H9 (cell line): ENCODE measurements at regions not wholly inside any gene's neighbourhood (a gene's known extent, or its start where the extent isn't known, plus 50 kb on each side); places are given as distances from the start of the nearest gene placed in this dataset.

Source experiments
- DNase-seq: peaks from one replicate; pipeline ENCODE4 v3.0.0-alpha.2; 2017
- H2AFZ ChIP-seq: one replicate; pipeline ENCODE4 v1.6.1; 2013; ENCODE audit warnings: mild to moderate bottlenecking, low read length, control low read depth, moderate library complexity
- H2AK5ac ChIP-seq: 2 replicates; pipeline ENCODE4 v1.6.1; 2013; ENCODE audit warnings: low read length, control low read depth, mixed read lengths; ENCODE audit not compliant: insufficient read length
- H2BK120ac ChIP-seq: one replicate; pipeline ENCODE4 v1.6.1; 2013; ENCODE audit warnings: low read depth, mild to moderate bottlenecking, low read length, control low read depth, inconsistent platforms; ENCODE audit not compliant: poor library complexity, severe bottlenecking
- H2BK12ac ChIP-seq: 2 replicates; pipeline ENCODE4 v1.6.1; 2013; ENCODE audit warnings: low read length, control low read depth, mixed read lengths, low read depth; ENCODE audit not compliant: insufficient read length
- H2BK15ac ChIP-seq: 2 replicates; pipeline ENCODE4 v1.6.1; 2013; ENCODE audit warnings: low read depth, low read length, control low read depth
- H2BK20ac ChIP-seq: one replicate; pipeline ENCODE4 v1.6.1; 2013; ENCODE audit warnings: low read depth, mild to moderate bottlenecking, low read length, control low read depth, inconsistent platforms; ENCODE audit not compliant: poor library complexity, severe bottlenecking
- H2BK5ac ChIP-seq: 2 replicates; pipeline ENCODE4 v1.6.1; 2013; ENCODE audit warnings: low read length, control low read depth, mixed read lengths; ENCODE audit not compliant: insufficient read length
- H3K14ac ChIP-seq: 2 replicates; pipeline ENCODE4 v1.6.1; 2013; ENCODE audit warnings: low read length, control low read depth; ENCODE audit not compliant: insufficient read depth
- H3K18ac ChIP-seq: 2 replicates; pipeline ENCODE4 v1.6.1; 2013; ENCODE audit warnings: low read depth, mild to moderate bottlenecking, mixed read lengths, low read length, control low read depth; ENCODE audit not compliant: insufficient read length
- H3K23ac ChIP-seq: 2 replicates; pipeline ENCODE4 v1.6.1; 2013; ENCODE audit warnings: low read length, control low read depth, mixed read lengths, low read depth; ENCODE audit not compliant: insufficient read length
- H3K23me2 ChIP-seq: 2 replicates; pipeline ENCODE4 v1.6.1; 2013; ENCODE audit warnings: low read depth, mild to moderate bottlenecking, mixed read lengths, low read length, control low read depth; ENCODE audit not compliant: insufficient read length, poor library complexity, severe bottlenecking
- H3K27ac ChIP-seq: 2 replicates; pipeline ENCODE4 v1.5.1; 2013; ENCODE audit warnings: low read length, control low read depth, mixed read lengths, low read depth; ENCODE audit not compliant: insufficient read length
- H3K27me3 ChIP-seq: 2 replicates; pipeline ENCODE4 v1.6.1; 2013; ENCODE audit warnings: low read length, control low read depth, inconsistent platforms; ENCODE audit not compliant: insufficient read depth
- H3K4ac ChIP-seq: 2 replicates; pipeline ENCODE4 v1.6.1; 2013; ENCODE audit warnings: low read depth, mild to moderate bottlenecking, control low read depth, inconsistent platforms, low read length, moderate library complexity
- H3K4me1 ChIP-seq: 2 replicates; pipeline ENCODE4 v1.6.1; 2013; ENCODE audit warnings: low read length, control low read depth, inconsistent platforms; ENCODE audit not compliant: insufficient read depth
- H3K4me2 ChIP-seq: 2 replicates; pipeline ENCODE4 v1.6.1; 2013; ENCODE audit warnings: low read length, control low read depth, mixed read lengths; ENCODE audit not compliant: insufficient read length, insufficient read depth
- H3K56ac ChIP-seq: 2 replicates; pipeline ENCODE4 v1.6.1; 2013; ENCODE audit warnings: low read depth, mild to moderate bottlenecking, mixed read lengths, low read length, control low read depth; ENCODE audit not compliant: insufficient read length
- H3K79me1 ChIP-seq: 2 replicates; pipeline ENCODE4 v1.6.1; 2013; ENCODE audit warnings: low read depth, mild to moderate bottlenecking, moderate library complexity, low read length, control low read depth, inconsistent platforms; ENCODE audit not compliant: insufficient read depth, poor library complexity, severe bottlenecking
- H3K79me2 ChIP-seq: 2 replicates; pipeline ENCODE4 v1.6.1; 2013; ENCODE audit warnings: low read length, control low read depth, inconsistent platforms; ENCODE audit not compliant: insufficient read depth
- H3K9ac ChIP-seq: 2 replicates; pipeline ENCODE4 v1.6.1; 2013; ENCODE audit warnings: low read length, control low read depth, mixed read lengths; ENCODE audit not compliant: insufficient read length; ENCODE audit errors: extremely low read depth
- H3K9me3 ChIP-seq: one replicate; pipeline ENCODE4 v1.6.1; 2013; ENCODE audit warnings: low read depth, low read length, inconsistent platforms; ENCODE audit not compliant: control insufficient read depth
- H3T11ph ChIP-seq: one replicate; pipeline ENCODE4 v1.6.1; 2013; ENCODE audit warnings: mild to moderate bottlenecking, low read length, control low read depth, inconsistent platforms
- H4K20me1 ChIP-seq: one replicate; pipeline ENCODE4 v1.6.1; 2013; ENCODE audit not compliant: control insufficient read depth, insufficient read length, insufficient read depth
- H4K5ac ChIP-seq: 2 replicates; pipeline ENCODE4 v1.6.1; 2013; ENCODE audit warnings: low read depth, mild to moderate bottlenecking, mixed read lengths, low read length, control low read depth; ENCODE audit not compliant: insufficient read length
- H4K8ac ChIP-seq: replicated peaks from 2 replicates; pipeline ENCODE4 v1.6.1; 2013; ENCODE audit warnings: low read length, control low read depth, mixed read lengths, low read depth; ENCODE audit not compliant: insufficient read length
- H4K91ac ChIP-seq: 2 replicates; pipeline ENCODE4 v1.6.1; 2013; ENCODE audit warnings: low read depth, mild to moderate bottlenecking, moderate library complexity, mixed read lengths, low read length, control low read depth; ENCODE audit not compliant: insufficient read length
- H3K27ac Mint-ChIP-seq, 3 experiments: 2 replicates in 2 of 3; 3 replicates in 1 of 3; pipeline ENCODE4 v1.8.0; 2020 to 2021; ENCODE audit warnings: mixed read lengths in 3 of 3, mild to moderate bottlenecking in 1 of 3, moderate library complexity in 1 of 3
- H3K27me3 Mint-ChIP-seq: 2 replicates; pipeline ENCODE4 v1.8.0; 2021; ENCODE audit warnings: low read depth, mild to moderate bottlenecking, moderate library complexity, mixed read lengths
- H3K36me3 Mint-ChIP-seq, 3 experiments: 2 replicates in 2 of 3; 3 replicates in 1 of 3; pipeline ENCODE4 v1.8.0; 2020 to 2021; ENCODE audit warnings: low read depth in 3 of 3, mixed read lengths in 3 of 3; ENCODE audit not compliant: insufficient read depth in 1 of 3
- H3K4me1 Mint-ChIP-seq, 2 experiments: 2 replicates each; pipeline ENCODE4 v1.8.0; 2020; ENCODE audit warnings: mixed read lengths in 2 of 2
- H3K4me3 Mint-ChIP-seq, 2 experiments: 2 replicates in 1 of 2; 3 replicates in 1 of 2; pipeline ENCODE4 v1.8.0; 2020 to 2021; ENCODE audit warnings: mild to moderate bottlenecking in 2 of 2, mixed read lengths in 2 of 2, moderate library complexity in 1 of 2
- H3K9me3 Mint-ChIP-seq, 2 experiments: 2 replicates in 1 of 2; 3 replicates in 1 of 2; pipeline ENCODE4 v1.8.0; 2020; ENCODE audit warnings: mild to moderate bottlenecking in 2 of 2, mixed read lengths in 2 of 2, moderate library complexity in 1 of 2
- CTCF ChIP-seq: fragments of 200-600 bp; sonication (generic); conservative IDR thresholded peaks from 3 replicates; pipeline ENCODE4 v1.8.0; 2021; ENCODE audit warnings: antibody characterized with exemption, mild to moderate bottlenecking
- WGBS: extraction: QIAGEN DNeasy Blood & Tissue Kit; methylation state at CpG from one replicate; pipeline ENCODE4 v1.1.7; 2013; ENCODE audit warnings: missing lambda C conversion rate, low lambda C conversion rate, mixed read lengths; ENCODE audit not compliant: insufficient read length; ENCODE audit errors: extremely low coverage; 5-methylcytosine and 5-hydroxymethylcytosine counted together

- H2AFZ ChIP-seq = no peak overlapping the region
- no peaks in the 10 kb centered on the region for H4K20me1 ChIP-seq
- no peak overlapping the region for H3K18ac ChIP-seq
- H3K4me1 ChIP-seq = no peaks in the 10 kb centered on the region; the same call in 1 of the 2 replicates
- no peak overlapping the region for H3K4ac ChIP-seq
- TF ChIP-seq CTCF = no peak
- H3K9ac ChIP-seq = no peak overlapping the region
- Mint-ChIP-seq H3K4me3 (no peak overlapping the region), H3K9me3 (no peaks in the 10 kb centered on the region), H3K27ac (peak overlapping the region in 2 of 3 experiments; percentile 53 to 71; a peak in 3 of 7 replicates), H3K4me1 (peaks cover 37 to 59% of the 10 kb centered on the region in 2 experiments), H3K36me3 (no peaks in the 10 kb centered on the region; a peak in 2 of 7 replicates), H3K27me3 (no peaks in the 10 kb centered on the region; the same call in 1 of the 2 replicates)
- H3K27ac ChIP-seq = no peak overlapping the region
- no peak for DNase-seq
- H2BK15ac ChIP-seq = no peak overlapping the region
- H2AK5ac ChIP-seq = no peak overlapping the region
- H3K56ac ChIP-seq = no peak overlapping the region
- H2BK120ac ChIP-seq = no peak overlapping the region
- no peaks in the 10 kb centered on the region for H3K23me2 ChIP-seq
- H4K5ac ChIP-seq = no peak overlapping the region
- no peak overlapping the region for H3T11ph ChIP-seq
- H3K23ac ChIP-seq = no peak overlapping the region
- H3K9me3 ChIP-seq = no peaks in the 10 kb centered on the region
- H3K79me1 ChIP-seq = no peaks in the 10 kb centered on the region
- H4K8ac ChIP-seq = no peak overlapping the region
- H2BK5ac ChIP-seq = no peak overlapping the region
- H3K14ac ChIP-seq = peak overlapping the region; percentile 4; the same call in 1 of the 2 replicates
- no peak overlapping the region for H2BK12ac ChIP-seq
- no peaks in the 10 kb centered on the region for H3K27me3 ChIP-seq
- H3K79me2 ChIP-seq = no peaks in the 10 kb centered on the region; the same call in 1 of the 2 replicates
- WGBS = no CpG with 5 or more reads among the region's 27 CpGs
- H4K91ac ChIP-seq = no peak overlapping the region
- H2BK20ac ChIP-seq = no peak overlapping the region
- no peak overlapping the region for H3K4me2 ChIP-seq
Measured at GRCh38 chr2:120873958-120874887, 138.6 kb downstream of the GLI2 start.
